H1 (cell line): ENCODE measurements at regions not wholly inside any gene's neighbourhood (a gene's known extent, or its start where the extent isn't known, plus 50 kb on each side); places are given as distances from the start of the nearest gene placed in this dataset.

Experiments
- BACH1 ChIP-seq: IDR thresholded peaks from 2 replicates; pipeline ENCODE4 v1.6.1; 2012; ENCODE audit warnings: low read length, improper control_type of control experiment
- CHD2 ChIP-seq: IDR thresholded peaks from 2 replicates; pipeline ENCODE4 v1.6.1; 2012; ENCODE audit warnings: low read length, improper control_type of control experiment
- CTBP2 ChIP-seq: IDR thresholded peaks from 2 replicates; pipeline ENCODE4 v1.7.0; 2011; ENCODE audit warnings: borderline replicate concordance, mild to moderate bottlenecking, moderate library complexity, mixed read lengths, low read length; ENCODE audit not compliant: insufficient read depth, insufficient read length
- GTF2F1 ChIP-seq: IDR thresholded peaks from 2 replicates; pipeline ENCODE4 v1.6.1; 2012; ENCODE audit warnings: low read depth, low read length, improper control_type of control experiment, borderline replicate concordance
- KDM4A ChIP-seq: IDR thresholded peaks from one replicate; pipeline ENCODE4 v1.7.1; 2012; ENCODE audit warnings: low read depth, mild to moderate bottlenecking, moderate library complexity, low read length, inconsistent platforms; ENCODE audit not compliant: severe bottlenecking

- TF ChIP-seq KDM4A, result no peak
- no peak for TF ChIP-seq BACH1
- no peak for TF ChIP-seq CHD2
- no peak for TF ChIP-seq CTBP2
- TF ChIP-seq GTF2F1, result no peak
Measured at GRCh38 chr3:80472459-80472858, 704.7 kb upstream of the ROBO1 start (continued).
